ENCODE measurements at regions not wholly inside any gene's neighbourhood (a gene's known extent, or its start where the extent isn't known, plus 50 kb on each side); places are given as distances from the start of the nearest gene placed in this dataset.

GRCh38 chr15:38128341-38128781, 124.3 kb upstream of the SPRED1 start:
- no peaks in the 10 kb centered on the region for H3K9me3 ChIP-seq (ENCODE audit: low read depth)
- no peak overlapping the region for H2AFZ ChIP-seq
- H3K4me3 ChIP-seq: no peak overlapping the region
- H3K27me3 ChIP-seq: no peaks in the 10 kb centered on the region
- DNase-seq (ENCODE audit: low spot score): peak; percentile 36
- no peaks in the 10 kb centered on the region for H4K20me1 ChIP-seq (ENCODE audit: insufficient read depth, poor library complexity, severe bottlenecking)
- H3K4me1 ChIP-seq (ENCODE audit: insufficient read depth): peaks cover 18% of the 10 kb centered on the region
- no peak overlapping the region for H3K4me2 ChIP-seq
- H3K36me3 ChIP-seq (replicated peaks; ENCODE audit: insufficient read depth, low read depth): no peaks in the 10 kb centered on the region
- TF ChIP-seq EZH2 (IDR thresholded peaks at IDR 0.05; ENCODE audit: borderline replicate concordance) (no peak), EZH2phosphoT487 (IDR thresholded peaks at IDR 0.05; ENCODE audit: low read depth, severe bottlenecking, unreplicated experiment) (no peak), CTCF (IDR thresholded peaks at IDR 0.05; ENCODE audit: poor library complexity) (no peak)
- no peaks in the 10 kb centered on the region for H3K9me2 ChIP-seq (replicated peaks; ENCODE audit: insufficient read depth)
- 51% methylated on average over 3 of the region's 3 CpGs for WGBS (ENCODE audit: low lambda C conversion rate, missing lambda C conversion rate)
- peak overlapping the region; percentile 85 for H3K27ac ChIP-seq
- H3K79me2 ChIP-seq: no peaks in the 10 kb centered on the region

GRCh38 chr15:38128921-38129320, 123.7 kb upstream of the SPRED1 start:
- Histone ChIP-seq H3K9me3 (ENCODE audit: low read depth) (no peaks in the 10 kb centered on the region), H3K36me3 (replicated peaks; ENCODE audit: insufficient read depth, low read depth) (no peaks in the 10 kb centered on the region), H2AFZ (no peak overlapping the region), H4K20me1 (ENCODE audit: insufficient read depth, poor library complexity, severe bottlenecking) (no peaks in the 10 kb centered on the region), H3K79me2 (no peaks in the 10 kb centered on the region), H3K9me2 (replicated peaks; ENCODE audit: insufficient read depth) (no peaks in the 10 kb centered on the region), H3K4me3 (no peak overlapping the region), H3K4me2 (peak overlapping the region; percentile 59), H3K4me1 (ENCODE audit: insufficient read depth) (peaks cover 18% of the 10 kb centered on the region), H3K27ac (peak overlapping the region; percentile 85), H3K27me3 (no peaks in the 10 kb centered on the region)
- 60% methylated on average over 2 of the region's 2 CpGs for WGBS (ENCODE audit: low lambda C conversion rate, missing lambda C conversion rate)
- no peak for TF ChIP-seq CTCF (IDR thresholded peaks at IDR 0.05; ENCODE audit: poor library complexity)
- no peak for TF ChIP-seq EZH2 (IDR thresholded peaks at IDR 0.05; ENCODE audit: borderline replicate concordance)
- no peak for TF ChIP-seq EZH2phosphoT487 (IDR thresholded peaks at IDR 0.05; ENCODE audit: low read depth, severe bottlenecking, unreplicated experiment)
- no peak for DNase-seq (ENCODE audit: low spot score)

GRCh38 chr15:38129531-38130204, 123.0 kb upstream of the SPRED1 start:
- peak overlapping the region; percentile 59 for H3K4me2 ChIP-seq
- no peak overlapping the region for H2AFZ ChIP-seq
- peak; percentile 68 for DNase-seq (ENCODE audit: low spot score)

More at GRCh38 chr15:38129531-38130204, 123.0 kb upstream of the SPRED1 start:
- 48% methylated on average over 12 of the region's 12 CpGs for WGBS (ENCODE audit: low lambda C conversion rate, missing lambda C conversion rate)
- Histone ChIP-seq H3K9me3 (ENCODE audit: low read depth) (no peaks in the 10 kb centered on the region), H3K27me3 (no peaks in the 10 kb centered on the region), H3K27ac (peak overlapping the region; percentile 85), H3K36me3 (replicated peaks; ENCODE audit: insufficient read depth, low read depth) (no peaks in the 10 kb centered on the region), H4K20me1 (ENCODE audit: insufficient read depth, poor library complexity, severe bottlenecking) (no peaks in the 10 kb centered on the region), H3K79me2 (no peaks in the 10 kb centered on the region), H3K4me1 (ENCODE audit: insufficient read depth) (peaks cover 18% of the 10 kb centered on the region), H3K4me3 (no peak overlapping the region), H3K9me2 (replicated peaks; ENCODE audit: insufficient read depth) (no peaks in the 10 kb centered on the region)
- TF ChIP-seq EZH2 (IDR thresholded peaks at IDR 0.05; ENCODE audit: borderline replicate concordance) (no peak), EZH2phosphoT487 (IDR thresholded peaks at IDR 0.05; ENCODE audit: low read depth, severe bottlenecking, unreplicated experiment) (no peak), CTCF (IDR thresholded peaks at IDR 0.05; ENCODE audit: poor library complexity) (no peak)
